PC-3 (cell line): ENCODE measurements at regions not wholly inside any gene's neighbourhood (a gene's known extent, or its start where the extent isn't known, plus 50 kb on each side); places are given as distances from the start of the nearest gene placed in this dataset.

Experiments used
- CTCF ChIP-seq: fragments of 300-600 bp; sonication (generic); conservative IDR thresholded peaks from 2 replicates; pipeline ENCODE4 v1.5.1; 2017; ENCODE audit warnings: antibody characterized with exemption, low read depth, mild to moderate bottlenecking, low read length
- EZH2 ChIP-seq: fragments of 300-600 bp; sonication (generic); IDR thresholded peaks from one replicate; pipeline ENCODE4 v1.6.1; 2017; ENCODE audit warnings: antibody characterized with exemption, mild to moderate bottlenecking, low read length; ENCODE audit not compliant: unreplicated experiment
- EZH2phosphoT487 ChIP-seq: fragments of 300-600 bp; sonication (generic); IDR thresholded peaks from 2 replicates; pipeline ENCODE4 v1.6.1; 2018; ENCODE audit warnings: mild to moderate bottlenecking, antibody characterized with exemption, low read length, borderline replicate concordance

- no peak for TF ChIP-seq CTCF
- no peak for TF ChIP-seq EZH2
- TF ChIP-seq EZH2phosphoT487 = no peak
Measured at GRCh38 chr12:124698998-124699305, 131.5 kb upstream of the NCOR2 start.
